22Rv1 (cell line): ENCODE measurements at regions not wholly inside any gene's neighbourhood (a gene's known extent, or its start where the extent isn't known, plus 50 kb on each side); places are given as distances from the start of the nearest gene placed in this dataset.

Experiments used
- CTCF ChIP-seq: fragments of 450-650 bp; IDR thresholded peaks from 2 replicates; pipeline ENCODE4 v1.5.1; 2017; ENCODE audit warnings: mild to moderate bottlenecking
- ZFX ChIP-seq: fragments of 450-650 bp; IDR thresholded peaks from 2 replicates; pipeline ENCODE4 v1.6.1; 2017; ENCODE audit warnings: antibody characterized with exemption, borderline replicate concordance

- TF ChIP-seq CTCF: no peak
- TF ChIP-seq ZFX: no peak
These were observed 601.4 kb downstream of the GABRG2 start for GRCh38 chr5:162668926-162669325.
